ENCODE measurements at regions not wholly inside any gene's neighbourhood (a gene's known extent, or its start where the extent isn't known, plus 50 kb on each side); places are given as distances from the start of the nearest gene placed in this dataset.
A peak's percentile ranks its signal among the peaks of the same experiment; 100 is the strongest.

DNA sequence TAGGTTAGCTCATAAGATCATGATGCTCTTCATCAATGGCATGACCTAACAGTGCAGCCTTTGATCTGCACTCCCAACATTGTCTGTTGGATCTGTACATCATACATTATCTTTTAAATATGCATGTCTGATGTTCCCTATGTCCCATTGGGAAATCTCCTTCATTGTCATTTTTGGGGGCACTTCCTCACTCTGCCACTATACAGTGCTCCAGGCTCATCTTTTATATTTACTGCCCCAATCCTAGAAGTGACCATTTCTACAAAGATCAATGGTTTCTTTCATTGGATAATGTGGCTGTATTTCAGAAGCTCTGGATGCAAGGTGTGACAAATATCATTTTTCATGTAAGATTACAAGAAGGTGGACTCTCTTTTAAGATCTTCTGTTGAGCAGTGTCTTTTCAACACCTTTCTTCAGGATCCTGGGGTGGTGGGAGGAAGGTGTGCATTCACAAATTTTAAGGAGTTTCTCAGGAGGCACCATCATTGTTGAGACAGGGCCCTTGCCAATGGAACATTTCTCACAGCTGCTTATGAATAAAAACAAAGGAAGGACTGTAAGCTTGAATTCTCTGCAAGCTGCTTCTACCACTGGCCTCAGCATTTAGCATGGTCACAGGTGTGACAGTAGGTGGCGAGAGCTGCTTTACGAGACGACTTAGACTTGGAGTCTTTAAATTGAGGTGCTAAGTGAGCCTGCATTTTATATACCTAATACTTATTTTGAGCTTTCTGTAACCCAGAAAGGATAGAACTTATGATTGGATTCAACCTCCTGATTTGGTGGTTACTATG lies 403.0 kb downstream of the LMO7 start:
- no peak for DNase-seq

DNA sequence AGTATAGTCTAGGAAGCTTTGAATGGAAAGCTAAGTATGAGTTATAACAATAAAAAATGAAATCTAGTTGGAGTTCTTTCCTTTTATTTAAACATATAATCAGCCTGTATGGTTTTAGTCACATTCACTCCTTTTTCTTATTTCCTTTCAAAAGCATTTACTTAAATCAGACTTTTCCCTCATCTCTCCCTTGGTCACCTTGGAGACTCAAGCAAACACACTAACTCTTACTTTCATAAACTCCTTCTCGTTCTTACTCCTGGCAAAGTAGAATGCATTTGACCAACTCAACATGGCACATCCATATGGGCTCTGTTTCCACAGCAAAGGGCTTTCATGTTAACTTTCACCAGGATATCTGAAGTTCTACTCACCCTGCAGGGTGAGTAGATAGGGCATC lies 400.0 kb downstream of the LMO7 start:
- no peak for DNase-seq

GRCh38 chr13:76035711-76036110 lies 399.6 kb downstream of the LMO7 start:
- no peak for DNase-seq

- DNase-seq = no peak
These were observed 393.6 kb downstream of the LMO7 start for GRCh38 chr13:76029706-76030105.

DNA sequence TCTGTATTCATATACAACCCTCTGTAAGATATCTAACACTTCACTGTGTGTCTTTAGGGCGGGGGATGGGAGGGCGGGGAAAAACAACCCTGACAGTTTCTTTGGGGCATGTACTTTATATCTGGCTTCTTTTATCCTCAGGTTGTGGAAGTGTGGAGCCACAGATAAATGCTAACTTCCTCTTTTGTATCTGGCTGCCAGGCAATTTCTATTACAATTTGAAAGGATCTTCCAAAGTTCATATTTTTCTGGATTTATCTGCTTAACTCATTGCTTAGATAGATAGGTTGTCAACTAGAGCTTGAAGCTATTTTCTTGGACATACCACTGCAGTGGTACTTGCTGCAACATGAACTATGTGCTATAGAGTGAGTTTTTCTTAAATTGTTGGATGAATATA lies 393.0 kb downstream of the LMO7 start:
- no peak for DNase-seq

DNA sequence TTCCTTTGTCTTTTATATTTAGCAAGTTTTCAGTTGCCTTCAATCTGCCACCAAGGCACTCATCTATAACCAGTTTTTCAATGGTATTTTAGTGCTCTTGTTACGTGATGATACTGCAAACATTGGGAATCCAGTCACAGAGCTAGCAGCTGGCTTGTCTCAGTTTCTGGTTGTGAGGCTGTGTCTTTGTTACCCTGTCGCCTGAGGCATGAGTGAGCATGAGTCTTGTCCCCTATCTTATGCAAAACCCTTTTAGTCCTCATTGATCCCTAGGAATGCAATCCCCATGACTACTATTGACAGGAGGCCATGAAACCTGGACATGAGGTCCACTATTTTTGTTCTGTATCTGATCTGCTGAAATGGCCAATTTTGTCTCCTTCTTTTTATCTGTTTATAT lies 391.0 kb downstream of the LMO7 start:
- no peak for DNase-seq

- no peak for DNase-seq
These were observed 389.3 kb downstream of the LMO7 start for GRCh38 chr13:76025392-76025791.

DNA sequence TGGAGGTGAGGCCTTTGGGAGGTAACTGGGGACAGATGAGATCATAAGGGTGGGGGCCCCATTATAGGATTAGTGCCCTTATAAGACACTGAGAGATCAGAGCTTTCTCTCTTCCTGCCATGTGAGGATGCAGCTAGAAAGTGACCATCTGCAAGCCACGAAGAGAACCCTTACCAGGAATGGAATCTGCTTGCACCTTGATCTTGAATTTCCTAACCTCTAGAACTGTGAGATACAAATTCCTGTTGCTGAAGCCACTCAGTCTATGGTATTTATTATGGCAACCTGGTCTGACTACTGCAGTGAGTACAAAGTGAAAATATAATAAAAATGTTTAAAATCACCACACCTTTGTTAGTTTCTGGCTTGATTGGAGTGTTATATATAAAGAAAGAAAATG lies 388.0 kb downstream of the LMO7 start:
- no peak for DNase-seq

- no peak for DNase-seq
These were observed 387.5 kb downstream of the LMO7 start for GRCh38 chr13:76023652-76024051.

GRCh38 chr13:76020421-76020955 lies 384.4 kb downstream of the LMO7 start:
- DNase-seq = no peak

DNA sequence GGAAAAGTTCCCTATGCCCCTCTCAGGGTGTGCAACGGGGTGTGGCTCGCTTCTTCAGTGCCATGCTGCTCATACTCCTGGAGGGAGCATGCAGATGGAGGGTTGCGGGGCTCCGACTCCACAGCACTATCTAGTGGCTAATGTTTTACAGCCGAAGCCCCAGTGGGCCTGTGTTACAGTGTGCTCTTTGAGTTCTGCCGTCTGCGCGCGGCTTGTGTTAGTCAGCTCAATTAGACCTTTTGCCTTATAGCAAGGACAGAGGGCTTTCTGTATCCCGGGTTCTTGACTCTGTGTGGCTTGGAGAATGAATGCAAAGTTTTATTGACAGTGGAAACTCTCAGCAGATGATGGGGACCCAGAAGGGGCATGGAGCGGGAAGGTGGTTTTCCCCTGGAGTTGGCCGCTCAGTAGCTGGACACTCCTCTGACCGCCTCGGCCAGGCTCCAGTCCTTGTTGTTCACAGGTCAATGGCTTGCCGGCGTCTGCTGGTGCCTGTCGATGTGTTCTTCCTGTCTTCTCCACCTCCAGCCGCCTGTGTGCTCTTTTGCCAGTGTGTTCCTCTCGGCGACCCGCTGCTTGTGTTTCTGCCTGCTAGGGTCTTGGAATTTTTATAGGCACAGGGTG lies 383.4 kb downstream of the LMO7 start:
- DNase-seq = no peak

DNA sequence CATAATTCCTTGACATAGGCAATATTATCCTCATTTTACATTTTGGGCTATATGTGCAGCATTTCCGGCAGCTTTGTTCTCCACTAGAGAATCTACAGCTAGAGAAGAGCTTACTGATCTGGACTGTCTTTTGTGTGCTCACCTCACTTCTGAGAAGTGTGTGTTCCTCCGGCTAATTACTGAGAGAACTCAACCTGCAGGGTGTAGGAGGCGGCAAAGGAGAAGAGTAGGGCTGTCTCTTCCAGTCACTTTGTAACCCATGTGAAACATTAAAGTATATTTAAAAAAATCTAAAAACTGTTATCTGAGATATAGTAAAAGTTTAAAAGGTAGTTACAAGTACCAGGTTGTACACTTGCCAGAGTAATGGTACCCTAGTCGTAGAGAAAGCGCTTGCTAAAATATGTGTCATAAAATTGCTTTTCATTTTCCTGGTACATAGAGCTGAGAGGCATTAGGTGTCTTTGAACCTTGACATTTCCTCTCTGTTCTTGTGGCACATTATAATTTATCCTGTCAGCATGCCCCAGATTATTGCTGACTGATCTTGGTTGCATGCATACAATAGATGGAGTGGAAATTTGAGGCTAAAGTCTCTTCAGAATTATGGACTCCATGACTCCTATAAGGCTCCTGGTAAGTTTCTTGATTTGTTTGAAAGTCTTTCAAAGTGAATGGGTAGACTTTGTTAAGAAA lies 381.9 kb downstream of the LMO7 start:
- no peak for DNase-seq

DNA sequence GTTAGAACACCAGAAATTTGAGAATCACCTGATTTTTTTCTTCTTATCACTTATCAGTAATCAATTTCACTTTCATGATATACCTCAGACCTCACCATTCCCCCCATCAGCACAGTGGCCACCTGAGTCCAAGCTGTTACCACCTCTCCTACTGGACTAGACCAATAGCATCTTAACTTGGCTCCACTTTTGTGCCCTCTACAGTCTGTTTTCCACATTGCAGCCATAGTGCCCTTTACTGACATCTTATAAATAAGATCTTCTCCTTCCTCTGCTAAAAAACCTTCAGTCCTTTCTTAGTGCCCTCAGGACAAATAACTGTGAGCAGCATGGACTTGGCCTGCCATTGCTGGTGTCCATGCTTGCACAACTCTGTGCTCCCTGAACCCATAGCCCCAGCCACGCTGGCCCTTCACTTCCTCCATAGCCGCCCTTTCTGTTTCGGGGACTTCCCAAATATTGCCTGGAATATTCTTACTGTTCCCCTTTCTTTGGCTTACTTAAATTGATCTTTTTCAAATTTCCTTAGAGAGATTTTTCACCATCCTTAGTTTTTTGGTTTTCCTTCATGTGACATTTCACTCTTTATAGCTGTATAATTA lies 380.8 kb downstream of the LMO7 start:
- peak; percentile 3 for DNase-seq

- DNase-seq = no peak
These were observed 378.5 kb downstream of the LMO7 start for GRCh38 chr13:76014406-76015318.

GRCh38 chr13:76012091-76012721 lies 376.1 kb downstream of the LMO7 start:
- DNase-seq = no peak

GRCh38 chr13:76009267-76009890 lies 373.2 kb downstream of the LMO7 start:
- no peak for DNase-seq

DNA sequence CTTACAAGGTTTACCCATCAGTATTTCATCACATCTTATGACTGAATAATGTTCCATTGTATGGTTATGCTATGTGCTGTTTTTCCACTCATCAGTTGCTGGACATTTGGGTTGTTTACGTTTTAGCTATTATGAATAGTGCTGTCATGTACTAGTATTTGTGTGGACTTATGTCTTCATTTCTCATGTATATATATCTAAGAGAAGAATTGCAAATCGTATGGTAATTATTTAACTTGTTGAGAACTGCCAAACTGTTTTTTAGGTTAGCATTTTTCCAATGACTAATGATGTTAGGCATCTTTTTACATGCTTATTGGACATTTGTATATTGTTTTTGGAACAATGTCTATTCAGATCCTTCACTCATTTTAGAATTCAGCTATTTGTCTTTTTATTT lies 368.3 kb downstream of the LMO7 start:
- no peak for DNase-seq

DNA sequence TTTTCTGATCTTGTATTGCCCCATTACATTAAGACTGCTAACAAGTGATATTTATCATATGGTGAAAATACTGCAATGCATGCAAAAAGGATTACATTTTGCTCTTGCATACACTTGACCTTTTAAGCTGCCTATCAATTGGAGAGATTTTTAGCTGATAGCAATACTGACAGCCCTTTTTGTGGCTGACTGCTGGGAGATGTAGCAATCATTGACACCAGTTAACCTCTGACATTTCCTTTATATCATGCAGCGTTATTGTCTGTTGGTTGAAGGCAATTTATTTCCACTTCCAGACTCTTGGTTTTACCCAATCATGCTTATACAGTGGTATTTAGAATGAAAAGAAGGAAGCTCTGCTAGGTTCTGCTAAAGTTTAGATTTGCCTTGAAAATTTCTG lies 364.0 kb downstream of the LMO7 start:
- no peak for DNase-seq

GRCh38 chr13:75996582-75996981 lies 360.5 kb downstream of the LMO7 start:
- DNase-seq = no peak

DNA sequence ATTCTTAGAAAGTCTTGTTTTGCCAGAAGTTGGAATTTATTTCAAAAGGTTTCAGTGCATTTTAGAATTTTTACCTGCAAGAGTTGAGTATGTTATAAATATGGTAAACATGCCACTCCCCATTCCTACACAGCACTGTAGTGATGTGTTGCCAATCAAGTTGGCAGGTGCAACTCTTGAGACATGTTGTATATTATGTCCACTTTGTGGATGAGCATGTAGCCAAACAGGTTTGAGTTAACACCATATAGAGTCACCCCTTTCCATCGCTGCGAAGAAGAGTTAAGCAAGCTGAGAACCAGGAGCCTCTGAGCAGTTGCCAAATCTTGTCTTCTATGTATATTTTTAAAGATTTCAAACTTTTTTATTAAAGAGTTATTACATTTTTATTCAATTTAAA lies 359.8 kb downstream of the LMO7 start:
- no peak for DNase-seq

DNA sequence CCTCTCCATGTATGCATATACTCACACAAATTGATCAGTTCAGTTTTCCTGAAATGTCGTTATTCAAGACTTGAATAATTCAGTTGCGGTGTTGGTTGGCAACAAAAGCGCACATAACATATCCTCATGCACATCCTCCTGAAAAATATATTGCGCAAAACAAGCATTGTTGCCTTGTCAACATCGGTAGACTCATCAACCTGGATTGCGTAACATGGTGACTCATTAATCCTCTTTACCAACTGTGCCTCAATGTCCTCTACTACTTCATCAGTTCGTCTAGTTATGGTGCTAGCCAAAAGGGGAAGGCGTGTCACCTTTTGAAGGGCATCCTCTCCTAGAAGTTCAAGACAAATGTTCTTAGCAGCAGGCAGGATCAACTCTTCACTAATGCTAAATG lies 357.7 kb downstream of the LMO7 start:
- DNase-seq = no peak
